ENCODE measurements at regions not wholly inside any gene's neighbourhood (a gene's known extent, or its start where the extent isn't known, plus 50 kb on each side); places are given as distances from the start of the nearest gene placed in this dataset.
"Not testable (repeated sequence)": the region's sequence is repeated elsewhere in the genome, so short reads cannot be mapped to it uniquely, and the experiment has no call there.

GRCh38 chr5:83001796-83002381 lies 75.3 kb downstream of the TMEM167A start:
- no peak for DNase-seq (ENCODE audit: low read depth)

GRCh38 chr5:83000922-83001321 lies 76.3 kb downstream of the TMEM167A start:
- DNase-seq (ENCODE audit: low read depth), result no peak

DNA sequence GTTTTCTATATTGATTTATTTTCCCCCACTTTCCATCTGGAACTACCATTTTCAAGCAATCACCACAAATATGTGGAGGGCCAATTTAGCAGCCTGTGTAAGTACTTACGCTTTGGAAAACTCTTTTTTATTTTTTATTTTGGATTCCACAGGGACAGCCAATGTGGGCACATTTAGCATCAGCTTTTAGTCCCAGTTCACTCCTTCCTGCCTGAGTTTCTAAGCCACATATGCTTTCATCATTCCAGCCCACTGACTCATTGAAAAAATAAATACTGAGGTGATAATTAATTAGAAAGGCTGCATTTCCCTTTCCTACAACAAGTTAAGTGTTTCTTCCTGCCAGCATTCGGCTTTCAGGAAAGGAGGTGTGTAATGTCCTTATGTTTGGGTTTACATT lies 76.8 kb downstream of the TMEM167A start:
- no peak for DNase-seq (ENCODE audit: low read depth)

DNA sequence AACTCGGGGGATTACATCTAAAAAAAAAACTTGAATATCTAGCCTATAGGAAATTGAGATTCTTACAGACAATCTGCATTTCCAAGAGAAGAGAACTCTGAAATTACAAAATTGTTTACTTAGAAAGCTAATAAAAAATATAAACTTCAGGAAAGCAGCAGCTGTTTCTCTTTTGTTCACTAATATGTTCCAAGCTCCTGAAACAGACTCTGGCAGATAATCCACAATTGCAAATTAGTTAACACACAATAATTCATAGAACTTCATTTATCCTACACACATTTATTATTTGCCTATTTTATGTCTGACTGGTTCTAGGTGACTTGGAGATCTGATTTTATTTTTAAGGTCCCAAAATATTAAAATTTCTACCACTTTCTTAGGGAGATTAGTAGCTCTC lies 83.8 kb downstream of the TMEM167A start:
- DNase-seq (ENCODE audit: low read depth), result no peak

GRCh38 chr5:82992646-82993045 lies 84.5 kb downstream of the TMEM167A start:
- no peak for DNase-seq (ENCODE audit: low read depth)

DNA sequence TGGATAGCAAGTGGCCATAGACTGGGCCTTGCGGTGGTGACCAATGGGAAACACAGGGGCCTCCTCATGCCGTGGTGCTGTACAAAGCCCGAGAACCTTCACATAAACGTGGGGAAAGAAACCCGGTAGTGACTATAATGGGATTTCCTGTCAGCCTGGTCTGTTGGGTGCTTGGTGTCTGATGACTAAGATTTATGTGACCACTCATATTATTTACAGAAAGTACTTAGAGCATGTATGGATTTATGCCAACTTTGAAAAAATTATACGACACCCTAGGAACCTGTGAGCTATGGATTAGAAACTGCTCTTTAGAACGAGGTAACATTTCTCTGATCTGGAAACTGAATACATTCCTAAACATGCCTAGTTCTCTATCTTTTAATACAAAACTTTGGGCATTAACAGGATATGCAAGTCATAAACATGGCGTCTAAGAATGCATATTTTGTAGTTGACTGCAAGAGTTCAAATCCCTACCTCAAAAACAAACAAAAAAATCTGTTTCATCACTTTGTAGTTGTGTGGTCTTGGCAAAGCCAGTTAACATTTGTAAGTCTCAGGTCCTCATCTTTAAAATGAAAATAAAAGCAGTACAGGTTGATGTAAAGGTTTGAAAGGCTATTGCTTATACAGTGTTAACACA lies 85.4 kb downstream of the TMEM167A start:
- no peak for DNase-seq (ENCODE audit: low read depth)

- no peak for DNase-seq (ENCODE audit: low read depth)
These were observed 86.1 kb downstream of the TMEM167A start for GRCh38 chr5:82991059-82991458.

- no peak for DNase-seq (ENCODE audit: low read depth)
These were observed 90.0 kb downstream of the TMEM167A start for GRCh38 chr5:82987188-82987587.

DNA sequence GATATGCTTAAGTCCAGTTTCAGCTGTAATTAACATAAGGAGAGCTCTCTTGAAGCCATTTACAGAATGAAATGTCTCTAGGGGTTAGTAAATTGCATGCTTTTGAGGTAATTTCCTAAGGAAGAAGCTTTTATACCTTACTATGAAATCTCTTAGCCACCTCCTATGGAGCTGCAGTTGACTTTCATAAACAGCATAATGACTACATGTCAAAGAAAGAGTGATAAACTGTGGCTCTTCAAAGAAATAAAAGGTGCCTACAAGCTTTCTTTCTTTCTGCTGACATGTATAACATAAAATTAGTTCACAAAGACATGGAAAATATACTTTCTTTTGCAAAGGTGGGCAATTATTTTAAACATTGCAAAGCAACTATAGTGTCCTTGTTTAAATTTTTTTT lies 90.8 kb downstream of the TMEM167A start:
- no peak for DNase-seq (ENCODE audit: low read depth)

GRCh38 chr5:82985763-82986162 lies 91.4 kb downstream of the TMEM167A start:
- DNase-seq (ENCODE audit: low read depth), result no peak

GRCh38 chr5:82984786-82985735 lies 92.1 kb downstream of the TMEM167A start:
- no peak for DNase-seq (ENCODE audit: low read depth)

- no peak for DNase-seq (ENCODE audit: low read depth)
These were observed 94.3 kb downstream of the TMEM167A start for GRCh38 chr5:82982846-82983245.

DNA sequence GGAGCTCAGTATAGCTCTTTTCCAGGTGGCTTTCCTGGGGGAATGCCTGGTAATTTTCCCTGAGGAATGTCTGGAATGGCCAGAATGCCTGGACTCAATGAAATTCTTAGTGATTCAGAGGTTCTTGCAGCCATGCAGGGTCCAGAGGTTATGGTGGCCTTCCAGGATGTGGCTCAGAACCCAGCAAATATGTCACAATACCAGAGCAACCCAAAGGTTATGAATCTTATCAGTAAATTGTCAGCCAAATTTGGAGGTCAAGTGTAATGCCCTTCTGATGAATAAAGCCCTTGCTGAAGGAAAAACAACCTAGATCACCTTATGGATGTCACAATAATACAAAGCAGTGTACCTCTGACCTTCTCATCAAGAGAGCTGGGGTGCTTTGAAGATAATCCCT lies 100.3 kb downstream of the TMEM167A start:
- DNase-seq (ENCODE audit: low read depth), result not testable (repeated sequence)

DNA sequence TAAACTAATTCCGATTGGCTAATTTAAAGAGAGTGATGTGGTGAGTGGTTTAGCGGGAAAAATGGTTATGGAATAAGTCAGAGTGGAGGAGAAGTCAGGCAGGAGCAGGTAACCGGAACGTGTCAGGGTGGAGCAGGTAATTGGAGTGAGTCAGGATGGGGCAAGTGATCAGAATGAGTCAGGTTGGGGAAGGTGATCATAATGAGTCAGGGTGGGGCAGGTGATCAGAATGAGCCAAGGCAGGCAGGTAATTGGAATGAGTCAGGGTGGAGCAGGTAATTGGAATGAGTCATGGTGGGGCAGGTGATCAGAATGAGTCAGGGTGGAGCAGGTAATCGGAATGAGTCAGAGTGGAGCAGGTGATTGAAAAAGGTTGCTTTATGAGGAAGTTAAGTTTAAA lies 101.4 kb downstream of the TMEM167A start:
- DNase-seq (ENCODE audit: low read depth), result no peak

DNA sequence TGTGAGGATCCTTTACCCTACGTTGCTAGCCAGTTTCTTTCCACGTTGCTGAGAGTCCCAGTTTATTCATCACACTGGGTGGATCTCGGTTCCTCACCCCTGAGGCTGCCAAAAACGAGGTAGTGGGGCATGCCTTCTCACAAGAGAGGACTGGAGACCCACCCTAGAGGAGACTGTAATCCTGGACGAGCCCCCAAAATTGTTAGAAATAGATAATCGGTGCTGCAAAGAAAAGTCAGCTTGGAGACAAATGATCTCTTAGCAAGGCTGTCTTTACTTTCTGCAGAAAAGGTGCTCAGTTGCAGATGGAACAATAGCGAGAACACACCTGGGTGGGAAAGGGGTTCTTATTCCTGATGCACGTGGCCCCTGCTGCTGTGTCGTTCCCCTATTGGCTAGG lies 101.8 kb downstream of the TMEM167A start:
- no peak for DNase-seq (ENCODE audit: low read depth)

DNA sequence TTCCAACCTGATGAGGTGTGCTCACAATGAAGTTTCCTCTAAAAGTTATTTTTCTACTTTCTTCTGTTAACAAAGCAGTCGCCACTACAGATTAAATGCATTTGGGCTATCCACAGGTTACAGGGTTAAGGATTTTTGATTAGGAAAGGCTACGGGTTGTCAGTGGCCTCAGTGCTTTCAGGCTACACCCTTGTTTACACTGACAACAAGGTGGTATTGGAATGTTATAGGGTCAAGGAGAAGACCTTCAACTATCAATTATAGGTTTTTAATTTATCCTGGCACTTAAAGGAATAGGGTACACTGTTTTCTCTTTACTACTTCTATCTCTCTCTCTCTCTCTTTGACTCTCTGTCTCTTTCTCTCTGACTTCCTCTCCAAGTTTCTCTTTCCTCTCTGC lies 102.8 kb downstream of the TMEM167A start:
- DNase-seq (ENCODE audit: low read depth), result not testable (repeated sequence)

GRCh38 chr5:82971901-82972300 lies 105.3 kb downstream of the TMEM167A start:
- DNase-seq (ENCODE audit: low read depth), result no peak

- not testable (repeated sequence) for DNase-seq (ENCODE audit: low read depth)
These were observed 106.0 kb downstream of the TMEM167A start for GRCh38 chr5:82971034-82971806.

GRCh38 chr5:82969221-82969976 lies 107.8 kb downstream of the TMEM167A start:
- not testable (repeated sequence) for DNase-seq (ENCODE audit: low read depth)

GRCh38 chr5:82967072-82967471 lies 110.1 kb downstream of the TMEM167A start:
- no peak for DNase-seq (ENCODE audit: low read depth)

DNA sequence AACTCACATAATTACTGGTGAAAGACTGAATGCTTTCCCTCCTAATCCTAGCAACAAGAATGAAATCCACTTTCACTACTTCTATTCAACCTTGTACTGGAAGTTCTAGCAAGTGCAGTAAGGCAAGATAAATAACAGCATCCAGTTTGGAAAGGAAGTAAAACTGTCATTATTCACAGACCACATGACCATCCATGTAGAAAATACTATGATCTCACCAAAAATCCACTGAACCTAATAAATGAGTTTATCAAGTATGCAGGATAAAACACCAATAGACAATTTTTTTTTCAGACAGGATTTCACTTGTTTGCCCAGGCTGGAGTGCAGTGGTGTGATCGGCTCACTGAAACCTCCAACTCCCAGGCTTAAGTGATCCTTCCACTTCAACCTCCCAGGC lies 117.7 kb downstream of the TMEM167A start:
- DNase-seq (ENCODE audit: low read depth), result no peak
